Astrocyte of the cerebellum (primary cell): ENCODE measurements at regions not wholly inside any gene's neighbourhood (a gene's known extent, or its start where the extent isn't known, plus 50 kb on each side); places are given as distances from the start of the nearest gene placed in this dataset.

Source experiments
- DNase-seq: peaks from one replicate; pipeline ENCODE4 v3.0.0-alpha.2; 2011; ENCODE audit warnings: low read depth
- H3K4me3 ChIP-seq: 2 replicates; pipeline ENCODE4 v1.5.1; 2011; ENCODE audit warnings: mild to moderate bottlenecking, low read depth, low read length, moderate library complexity
- CTCF ChIP-seq: IDR thresholded peaks from 2 replicates; pipeline ENCODE4 v1.5.1; 2012; ENCODE audit warnings: low read length, low read depth, moderate library complexity, mild to moderate bottlenecking; ENCODE audit errors: missing control alignments
- in situ Hi-C: cut with HindIII; loops from 2 replicates; pipeline ENCODE4 v1.10.0; 2017; ENCODE audit warnings: low sequenced_read_pairs

GRCh38 chr1:214923278-214923915, 159.1 kb upstream of the KCNK2 start:
- TF ChIP-seq CTCF: no peak
- no peak for DNase-seq
- H3K4me3 ChIP-seq: no peak overlapping the region
- in situ Hi-C loops: no loop called here

- no peak for TF ChIP-seq CTCF
- no peak overlapping the region for H3K4me3 ChIP-seq
- no peak for DNase-seq
- in situ Hi-C loops: no loop called here
These were observed 154.7 kb upstream of the KCNK2 start for GRCh38 chr1:214927796-214928195.

GRCh38 chr1:214928574-214928973, 154.0 kb upstream of the KCNK2 start:
- H3K4me3 ChIP-seq: no peak overlapping the region
- in situ Hi-C loops: no loop called here
- TF ChIP-seq CTCF: no peak
- DNase-seq: no peak

- no peak overlapping the region for H3K4me3 ChIP-seq
- in situ Hi-C loops: no loop called here
- no peak for TF ChIP-seq CTCF
- DNase-seq: no peak
These were observed 149.2 kb upstream of the KCNK2 start for GRCh38 chr1:214933375-214933774.

- in situ Hi-C loops: no loop called here
- DNase-seq: no peak
- no peak for TF ChIP-seq CTCF
- H3K4me3 ChIP-seq: no peak overlapping the region
These were observed 148.5 kb upstream of the KCNK2 start for GRCh38 chr1:214934045-214934444.

GRCh38 chr1:214935258-214935657, 147.3 kb upstream of the KCNK2 start:
- no peak for DNase-seq
- in situ Hi-C loops: no loop called here

More at GRCh38 chr1:214935258-214935657, 147.3 kb upstream of the KCNK2 start:
- H3K4me3 ChIP-seq: no peak overlapping the region
- no peak for TF ChIP-seq CTCF
